HL-60 (cell line): ENCODE measurements at regions not wholly inside any gene's neighbourhood (a gene's known extent, or its start where the extent isn't known, plus 50 kb on each side); places are given as distances from the start of the nearest gene placed in this dataset.

Source experiments
- DNase-seq, 2 experiments: peaks; one replicate each; pipeline ENCODE4 v3.0.0-alpha.2; 2010 to 2020; ENCODE audit warnings: low read depth in 1 of 2, low spot score in 1 of 2
- H3K27ac ChIP-seq: fragments of 250-450 bp; sonication (Bioruptor Pico); replicated peaks from 2 replicates; pipeline ENCODE4 v1.5.1; 2020; ENCODE audit warnings: mild to moderate bottlenecking, moderate library complexity
- H3K27me3 ChIP-seq: fragments of 250-450 bp; sonication (Bioruptor Pico); 2 replicates; pipeline ENCODE4 v1.5.1; 2021; ENCODE audit warnings: mild to moderate bottlenecking, moderate library complexity; ENCODE audit not compliant: insufficient read depth, poor library complexity, severe bottlenecking
- H3K4me3 ChIP-seq: replicated peaks from 2 replicates; pipeline ENCODE4 v1.5.1; 2011; ENCODE audit warnings: mild to moderate bottlenecking, control low read depth, low read length; ENCODE audit not compliant: insufficient read depth
- GABPA ChIP-seq: IDR thresholded peaks from 2 replicates; pipeline ENCODE4 v1.6.1; 2012; ENCODE audit warnings: low read depth
- POLR2AphosphoS5 ChIP-seq: IDR thresholded peaks from 2 replicates; pipeline ENCODE4 v1.6.1; 2012; ENCODE audit warnings: low read depth
- SPI1 ChIP-seq: IDR thresholded peaks from 2 replicates; pipeline ENCODE4 v1.6.1; 2012; ENCODE audit warnings: low read depth, mild to moderate bottlenecking, borderline replicate concordance
- TF ChIP-seq, protein P1 (sequence below): IDR thresholded peaks from one replicate; pipeline ENCODE4 v1.5.1; 2011; ENCODE audit warnings: low read length, control low read depth, inconsistent platforms; ENCODE audit not compliant: insufficient read depth
- TF ChIP-seq, protein P2 (sequence below): IDR thresholded peaks from 2 replicates; pipeline ENCODE4 v1.6.1; 2012; ENCODE audit warnings: low read depth; ENCODE audit not compliant: insufficient replicate concordance

DNA sequence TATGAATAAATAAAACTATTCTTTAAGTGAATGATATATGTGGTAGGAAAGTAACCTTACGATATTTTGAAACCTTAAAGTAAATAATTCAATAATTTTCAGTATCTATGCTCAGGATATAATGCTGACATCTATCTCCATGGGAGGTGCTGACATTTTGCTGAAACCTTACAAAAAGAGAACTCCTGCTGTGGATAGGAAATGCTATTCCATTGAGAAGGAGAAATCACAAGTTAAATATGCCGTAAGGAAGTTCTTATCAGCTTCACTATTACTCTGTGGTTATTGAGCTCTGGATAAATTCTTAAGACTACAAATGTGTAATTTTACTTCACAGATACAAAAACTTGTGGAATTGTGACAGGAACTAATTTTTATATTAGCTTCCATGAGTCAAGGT is 722.1 kb downstream of the TMTC2 start:
- DNase-seq: no peak
- Histone ChIP-seq H3K27me3 (no peaks in the 10 kb centered on the region), H3K27ac (no peak overlapping the region), H3K4me3 (no peak overlapping the region)
- TF ChIP-seq, protein P1, sequence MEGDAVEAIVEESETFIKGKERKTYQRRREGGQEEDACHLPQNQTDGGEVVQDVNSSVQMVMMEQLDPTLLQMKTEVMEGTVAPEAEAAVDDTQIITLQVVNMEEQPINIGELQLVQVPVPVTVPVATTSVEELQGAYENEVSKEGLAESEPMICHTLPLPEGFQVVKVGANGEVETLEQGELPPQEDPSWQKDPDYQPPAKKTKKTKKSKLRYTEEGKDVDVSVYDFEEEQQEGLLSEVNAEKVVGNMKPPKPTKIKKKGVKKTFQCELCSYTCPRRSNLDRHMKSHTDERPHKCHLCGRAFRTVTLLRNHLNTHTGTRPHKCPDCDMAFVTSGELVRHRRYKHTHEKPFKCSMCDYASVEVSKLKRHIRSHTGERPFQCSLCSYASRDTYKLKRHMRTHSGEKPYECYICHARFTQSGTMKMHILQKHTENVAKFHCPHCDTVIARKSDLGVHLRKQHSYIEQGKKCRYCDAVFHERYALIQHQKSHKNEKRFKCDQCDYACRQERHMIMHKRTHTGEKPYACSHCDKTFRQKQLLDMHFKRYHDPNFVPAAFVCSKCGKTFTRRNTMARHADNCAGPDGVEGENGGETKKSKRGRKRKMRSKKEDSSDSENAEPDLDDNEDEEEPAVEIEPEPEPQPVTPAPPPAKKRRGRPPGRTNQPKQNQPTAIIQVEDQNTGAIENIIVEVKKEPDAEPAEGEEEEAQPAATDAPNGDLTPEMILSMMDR: no peak
- TF ChIP-seq SPI1 (no peak), POLR2AphosphoS5 (no peak), GABPA (no peak)
- TF ChIP-seq, protein P2, sequence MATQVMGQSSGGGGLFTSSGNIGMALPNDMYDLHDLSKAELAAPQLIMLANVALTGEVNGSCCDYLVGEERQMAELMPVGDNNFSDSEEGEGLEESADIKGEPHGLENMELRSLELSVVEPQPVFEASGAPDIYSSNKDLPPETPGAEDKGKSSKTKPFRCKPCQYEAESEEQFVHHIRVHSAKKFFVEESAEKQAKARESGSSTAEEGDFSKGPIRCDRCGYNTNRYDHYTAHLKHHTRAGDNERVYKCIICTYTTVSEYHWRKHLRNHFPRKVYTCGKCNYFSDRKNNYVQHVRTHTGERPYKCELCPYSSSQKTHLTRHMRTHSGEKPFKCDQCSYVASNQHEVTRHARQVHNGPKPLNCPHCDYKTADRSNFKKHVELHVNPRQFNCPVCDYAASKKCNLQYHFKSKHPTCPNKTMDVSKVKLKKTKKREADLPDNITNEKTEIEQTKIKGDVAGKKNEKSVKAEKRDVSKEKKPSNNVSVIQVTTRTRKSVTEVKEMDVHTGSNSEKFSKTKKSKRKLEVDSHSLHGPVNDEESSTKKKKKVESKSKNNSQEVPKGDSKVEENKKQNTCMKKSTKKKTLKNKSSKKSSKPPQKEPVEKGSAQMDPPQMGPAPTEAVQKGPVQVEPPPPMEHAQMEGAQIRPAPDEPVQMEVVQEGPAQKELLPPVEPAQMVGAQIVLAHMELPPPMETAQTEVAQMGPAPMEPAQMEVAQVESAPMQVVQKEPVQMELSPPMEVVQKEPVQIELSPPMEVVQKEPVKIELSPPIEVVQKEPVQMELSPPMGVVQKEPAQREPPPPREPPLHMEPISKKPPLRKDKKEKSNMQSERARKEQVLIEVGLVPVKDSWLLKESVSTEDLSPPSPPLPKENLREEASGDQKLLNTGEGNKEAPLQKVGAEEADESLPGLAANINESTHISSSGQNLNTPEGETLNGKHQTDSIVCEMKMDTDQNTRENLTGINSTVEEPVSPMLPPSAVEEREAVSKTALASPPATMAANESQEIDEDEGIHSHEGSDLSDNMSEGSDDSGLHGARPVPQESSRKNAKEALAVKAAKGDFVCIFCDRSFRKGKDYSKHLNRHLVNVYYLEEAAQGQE: no peak

DNA sequence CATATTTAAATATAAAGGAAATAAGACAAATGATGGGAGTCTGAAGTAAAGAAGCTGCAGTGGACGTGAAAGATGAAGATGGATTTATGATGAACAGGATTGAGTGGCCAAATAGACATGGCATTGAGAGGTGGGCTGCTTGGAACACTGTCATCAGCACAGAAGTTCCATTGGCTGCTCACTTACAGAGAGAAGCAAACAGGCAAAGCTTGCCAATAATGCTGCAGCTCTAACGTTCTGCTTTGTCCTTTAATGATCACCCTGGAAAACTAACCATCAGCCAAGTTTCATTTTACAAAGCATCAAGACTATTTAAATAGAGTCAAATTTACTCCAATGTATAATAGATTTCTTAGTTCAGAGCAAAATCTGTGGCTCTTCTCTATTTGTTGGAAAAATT is 721.4 kb downstream of the TMTC2 start:
- DNase-seq: no peak
- no peak overlapping the region for H3K27ac ChIP-seq
- no peak for TF ChIP-seq SPI1
- no peak for TF ChIP-seq POLR2AphosphoS5
- no peak for TF ChIP-seq GABPA
- TF ChIP-seq, protein P2: no peak
- TF ChIP-seq, protein P1: no peak
- H3K27me3 ChIP-seq: no peaks in the 10 kb centered on the region
- H3K4me3 ChIP-seq: no peak overlapping the region

DNA sequence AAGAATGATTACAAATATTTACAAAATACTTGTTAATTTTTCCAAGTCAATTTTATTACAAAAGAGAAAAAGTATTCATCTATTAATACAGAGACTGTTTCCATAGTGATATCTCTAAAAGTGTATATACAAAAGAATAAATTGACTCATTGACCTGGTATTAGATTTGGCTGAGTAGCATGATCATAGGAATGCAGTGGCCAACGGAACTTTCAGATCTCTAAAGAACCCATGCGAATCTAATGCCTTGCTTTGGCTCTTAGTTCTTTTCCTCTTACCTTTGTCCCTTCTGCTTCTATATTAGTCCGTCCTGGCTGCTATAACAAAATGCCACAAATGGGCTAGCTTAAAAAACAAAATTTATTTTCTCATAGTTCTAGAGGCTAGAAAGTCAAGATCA is 717.8 kb downstream of the TMTC2 start:
- no peaks in the 10 kb centered on the region for H3K27me3 ChIP-seq
- H3K4me3 ChIP-seq: no peak overlapping the region
- DNase-seq: no peak
- TF ChIP-seq POLR2AphosphoS5: no peak
- TF ChIP-seq SPI1: no peak
- H3K27ac ChIP-seq: no peak overlapping the region

DNA sequence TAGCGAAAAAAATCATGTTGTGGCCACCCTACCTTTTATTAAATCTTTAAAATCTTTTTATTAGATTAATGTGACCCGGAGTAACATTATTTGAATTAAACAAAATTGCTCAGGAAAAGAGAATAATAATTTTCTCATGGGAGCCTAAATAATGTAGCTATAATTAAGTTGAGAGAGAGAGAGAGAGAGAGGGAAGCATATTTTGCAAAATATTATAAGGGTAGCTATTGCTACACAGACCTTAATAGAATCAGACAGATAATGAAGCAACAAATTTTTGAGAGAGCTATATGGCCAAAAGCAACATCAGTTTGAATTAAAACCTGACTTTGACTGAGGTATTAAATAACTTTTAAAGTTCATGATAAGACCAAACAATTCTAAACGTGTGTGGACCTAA is 703.5 kb downstream of the TMTC2 start:
- H3K27me3 ChIP-seq: no peaks in the 10 kb centered on the region
- H3K27ac ChIP-seq: no peak overlapping the region
- TF ChIP-seq, protein P1: no peak
- no peak for TF ChIP-seq GABPA
- TF ChIP-seq SPI1: no peak
- no peak overlapping the region for H3K4me3 ChIP-seq
- DNase-seq: no peak
